Endothelial cell (in vitro differentiated cells): ENCODE measurements at regions not wholly inside any gene's neighbourhood (a gene's known extent, or its start where the extent isn't known, plus 50 kb on each side); places are given as distances from the start of the nearest gene placed in this dataset.

Source experiments
- DNase-seq: peaks from one replicate; pipeline ENCODE4 v3.0.0; 2021; ENCODE audit warnings: low spot score
- H3K27ac Mint-ChIP-seq: one replicate; pipeline ENCODE4 v1.8.0; 2021; ENCODE audit warnings: mixed read lengths, inconsistent platforms; ENCODE audit not compliant: unreplicated experiment
- H3K27me3 Mint-ChIP-seq: one replicate; pipeline ENCODE4 v1.8.0; 2021; ENCODE audit warnings: mild to moderate bottlenecking, moderate library complexity, mixed read lengths, inconsistent platforms; ENCODE audit not compliant: unreplicated experiment
- H3K36me3 Mint-ChIP-seq: one replicate; pipeline ENCODE4 v1.8.0; 2021; ENCODE audit warnings: mild to moderate bottlenecking, low read depth, mixed read lengths, inconsistent platforms; ENCODE audit not compliant: unreplicated experiment
- H3K4me1 Mint-ChIP-seq: one replicate; pipeline ENCODE4 v1.8.0; 2021; ENCODE audit warnings: mild to moderate bottlenecking, mixed read lengths, inconsistent platforms; ENCODE audit not compliant: unreplicated experiment
- H3K4me3 Mint-ChIP-seq: one replicate; pipeline ENCODE4 v1.8.0; 2021; ENCODE audit warnings: mild to moderate bottlenecking, mixed read lengths, inconsistent platforms; ENCODE audit not compliant: unreplicated experiment
- H3K9me3 Mint-ChIP-seq: one replicate; pipeline ENCODE4 v1.8.0; 2021; ENCODE audit warnings: mixed read lengths, inconsistent platforms; ENCODE audit not compliant: unreplicated experiment
- TF ChIP-seq, protein P1 (sequence below): fragments of 200-600 bp; sonication (generic); IDR thresholded peaks from one replicate; pipeline ENCODE4 v1.5.0; 2021; ENCODE audit warnings: antibody characterized with exemption; ENCODE audit not compliant: unreplicated experiment

DNA sequence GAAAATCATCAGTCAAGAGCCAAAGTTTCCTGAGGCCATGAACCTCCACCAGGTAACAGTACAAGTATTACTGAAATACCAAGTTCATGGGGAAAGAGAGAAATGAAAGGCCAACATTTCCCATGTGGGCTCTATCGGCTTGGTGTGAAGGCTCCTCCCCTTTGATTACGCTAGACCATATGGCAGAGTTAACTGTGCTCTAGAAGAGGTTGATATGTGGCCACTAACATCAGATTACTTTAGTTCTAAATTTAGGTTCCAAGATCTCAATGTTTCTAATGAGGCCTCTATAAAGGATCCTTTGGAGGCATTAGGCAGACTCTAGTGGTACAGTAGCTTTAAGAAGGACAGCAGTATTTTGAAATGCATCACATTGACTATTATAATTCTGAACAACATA, 127.1 kb downstream of the SEMA6D start:
- H3K9me3 Mint-ChIP-seq, result no peaks in the 10 kb centered on the region
- peaks cover 20% of the 10 kb centered on the region for H3K4me1 Mint-ChIP-seq
- no peaks in the 10 kb centered on the region for H3K27me3 Mint-ChIP-seq
- TF ChIP-seq, protein P1, sequence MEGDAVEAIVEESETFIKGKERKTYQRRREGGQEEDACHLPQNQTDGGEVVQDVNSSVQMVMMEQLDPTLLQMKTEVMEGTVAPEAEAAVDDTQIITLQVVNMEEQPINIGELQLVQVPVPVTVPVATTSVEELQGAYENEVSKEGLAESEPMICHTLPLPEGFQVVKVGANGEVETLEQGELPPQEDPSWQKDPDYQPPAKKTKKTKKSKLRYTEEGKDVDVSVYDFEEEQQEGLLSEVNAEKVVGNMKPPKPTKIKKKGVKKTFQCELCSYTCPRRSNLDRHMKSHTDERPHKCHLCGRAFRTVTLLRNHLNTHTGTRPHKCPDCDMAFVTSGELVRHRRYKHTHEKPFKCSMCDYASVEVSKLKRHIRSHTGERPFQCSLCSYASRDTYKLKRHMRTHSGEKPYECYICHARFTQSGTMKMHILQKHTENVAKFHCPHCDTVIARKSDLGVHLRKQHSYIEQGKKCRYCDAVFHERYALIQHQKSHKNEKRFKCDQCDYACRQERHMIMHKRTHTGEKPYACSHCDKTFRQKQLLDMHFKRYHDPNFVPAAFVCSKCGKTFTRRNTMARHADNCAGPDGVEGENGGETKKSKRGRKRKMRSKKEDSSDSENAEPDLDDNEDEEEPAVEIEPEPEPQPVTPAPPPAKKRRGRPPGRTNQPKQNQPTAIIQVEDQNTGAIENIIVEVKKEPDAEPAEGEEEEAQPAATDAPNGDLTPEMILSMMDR, result no peak
- H3K36me3 Mint-ChIP-seq, result no peaks in the 10 kb centered on the region
- H3K4me3 Mint-ChIP-seq, result no peak overlapping the region
- no peak for DNase-seq
- no peak overlapping the region for H3K27ac Mint-ChIP-seq

DNA sequence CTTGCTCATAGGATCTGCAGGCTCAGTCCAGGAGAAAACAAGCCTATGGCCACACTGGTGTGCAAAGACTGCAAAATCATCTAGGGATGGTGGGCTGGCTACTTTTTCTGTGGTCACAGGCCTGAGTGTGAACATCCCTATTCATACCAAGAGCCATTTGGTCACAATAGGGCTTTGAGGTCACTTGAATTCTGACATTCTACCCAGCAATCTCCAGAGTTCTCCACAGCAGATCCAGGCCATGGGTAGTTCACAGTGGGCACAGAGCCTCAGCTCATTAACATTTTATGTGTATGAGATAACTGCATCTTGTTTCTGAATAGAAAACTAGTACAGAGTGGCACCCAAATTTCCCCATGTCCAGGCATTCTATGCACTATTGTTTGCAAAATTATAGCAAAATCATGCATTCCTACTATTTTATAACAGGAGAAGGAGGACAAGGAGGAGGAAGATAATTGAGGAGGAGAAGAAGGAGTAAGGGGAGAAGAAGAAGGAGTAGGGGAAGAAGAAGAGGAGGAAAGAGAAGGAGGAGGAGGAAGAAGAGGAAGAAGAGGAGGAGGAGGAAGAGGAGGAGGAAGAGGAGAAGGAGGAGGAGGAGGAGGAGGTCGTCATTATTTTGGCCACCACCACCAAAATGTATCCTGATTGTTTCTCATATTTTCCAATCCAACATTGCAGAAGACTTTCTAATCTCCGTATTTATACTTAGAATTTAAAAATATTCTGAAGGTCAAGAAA, 129.0 kb downstream of the SEMA6D start:
- no peak overlapping the region for H3K4me3 Mint-ChIP-seq
- no peak for DNase-seq
- peaks cover 2% of the 10 kb centered on the region for H3K27me3 Mint-ChIP-seq
- no peaks in the 10 kb centered on the region for H3K9me3 Mint-ChIP-seq
- H3K27ac Mint-ChIP-seq, result no peak overlapping the region
- TF ChIP-seq, protein P1, result no peak
- H3K36me3 Mint-ChIP-seq, result no peaks in the 10 kb centered on the region
- H3K4me1 Mint-ChIP-seq, result peaks cover 8% of the 10 kb centered on the region

DNA sequence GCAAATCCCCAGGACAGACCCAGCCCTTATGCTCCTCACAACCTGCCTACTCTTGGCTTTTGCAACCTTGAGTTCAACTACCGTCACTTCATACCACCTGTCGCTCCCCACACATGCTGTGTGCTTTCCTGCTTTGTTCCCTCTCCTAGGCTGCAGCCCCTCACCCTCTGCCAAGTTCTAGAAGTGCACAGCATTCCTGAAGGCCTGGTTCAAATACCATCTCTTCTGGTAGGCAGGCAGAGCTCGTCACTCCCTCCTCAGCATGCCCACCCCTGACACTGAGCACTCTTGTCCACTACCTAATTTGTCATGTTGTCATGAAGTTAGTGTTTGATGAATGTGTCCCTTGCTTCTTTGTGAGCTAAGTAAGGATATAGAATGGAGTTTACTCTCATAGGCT, 129.6 kb downstream of the SEMA6D start:
- H3K4me1 Mint-ChIP-seq, result peaks cover 4% of the 10 kb centered on the region
- no peaks in the 10 kb centered on the region for H3K9me3 Mint-ChIP-seq
- H3K27ac Mint-ChIP-seq, result no peak overlapping the region

DNA sequence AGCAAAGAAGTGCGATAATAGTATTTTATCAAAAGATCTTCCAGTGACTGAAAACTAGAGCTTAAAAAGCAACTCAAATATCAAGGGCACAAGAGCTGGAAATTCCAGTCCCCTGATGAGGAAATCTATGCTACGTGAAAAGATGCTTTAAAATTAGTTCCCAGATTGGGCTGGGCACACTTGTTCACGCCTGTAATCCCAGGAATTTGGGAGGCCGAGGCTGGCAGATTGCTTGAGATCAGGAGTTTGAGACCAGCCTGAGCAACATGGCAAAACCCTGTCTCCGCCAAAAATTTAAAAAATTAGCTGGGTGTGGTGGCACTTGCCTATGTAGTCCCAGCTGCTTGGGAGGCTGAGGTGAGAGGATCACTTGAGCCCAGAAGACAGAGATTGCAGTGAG, 138.8 kb downstream of the SEMA6D start:
- Mint-ChIP-seq H3K27me3 (no peaks in the 10 kb centered on the region), H3K9me3 (no peaks in the 10 kb centered on the region), H3K4me1 (no peaks in the 10 kb centered on the region), H3K27ac (no peak overlapping the region), H3K36me3 (no peaks in the 10 kb centered on the region), H3K4me3 (no peak overlapping the region)
- DNase-seq, result no peak
- TF ChIP-seq, protein P1, result no peak

More for the DNA sequence above, 129.6 kb downstream of the SEMA6D start:
- Mint-ChIP-seq H3K27me3 (peaks cover 2% of the 10 kb centered on the region), H3K36me3 (no peaks in the 10 kb centered on the region), H3K4me3 (no peak overlapping the region)
- DNase-seq, result no peak
- TF ChIP-seq, protein P1, result no peak

DNA sequence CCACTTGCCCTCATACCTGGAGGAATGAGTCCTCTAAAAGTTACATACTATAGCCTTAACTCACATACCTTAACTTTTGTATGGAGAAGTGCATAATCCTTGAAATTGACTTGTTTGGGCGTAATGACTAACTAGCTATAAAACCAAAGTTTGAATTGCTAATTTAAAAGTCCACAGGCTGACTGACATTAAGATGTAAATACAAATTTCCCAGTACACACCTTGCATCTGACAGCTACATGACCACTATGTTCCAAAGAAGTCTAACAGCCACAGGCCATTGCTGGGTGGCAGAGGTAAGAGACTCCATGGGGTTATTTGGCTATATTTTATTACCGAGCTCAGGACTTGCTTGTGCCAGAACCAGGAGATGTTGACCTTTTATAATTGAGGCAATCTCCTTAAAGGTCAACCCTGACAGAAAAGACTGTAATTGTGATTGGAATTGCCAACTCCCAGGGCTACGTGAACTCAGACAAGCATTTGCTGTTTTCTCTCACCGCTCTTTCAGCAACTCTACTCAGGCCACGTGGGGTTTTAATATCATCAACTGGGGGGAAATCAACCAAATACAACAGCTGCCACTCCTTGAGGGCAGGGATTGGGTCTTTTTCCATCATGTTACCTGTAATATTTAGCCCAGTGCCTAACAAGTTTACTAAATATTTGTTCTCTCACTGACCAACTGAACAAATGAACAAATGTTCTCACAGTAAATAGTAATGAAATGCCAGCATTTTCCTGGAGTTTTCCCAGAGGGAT, 139.9 kb downstream of the SEMA6D start:
- Mint-ChIP-seq H3K36me3 (no peaks in the 10 kb centered on the region), H3K4me1 (no peaks in the 10 kb centered on the region), H3K4me3 (no peak overlapping the region), H3K27me3 (no peaks in the 10 kb centered on the region), H3K9me3 (no peaks in the 10 kb centered on the region), H3K27ac (no peak overlapping the region)
- TF ChIP-seq, protein P1, result no peak
- DNase-seq, result no peak
